ENCODE measurements at regions not wholly inside any gene's neighbourhood (a gene's known extent, or its start where the extent isn't known, plus 50 kb on each side); places are given as distances from the start of the nearest gene placed in this dataset.

GRCh38 chr13:55087085-55087484 is 2053.6 kb upstream of the PRR20A start:
- TF ChIP-seq CSDC2 (CRISPR knock-in tag; IDR thresholded peaks at IDR 0.05) (no peak), GLIS3 (CRISPR knock-in tag; IDR thresholded peaks at IDR 0.05) (no peak), RARB (CRISPR knock-in tag; IDR thresholded peaks at IDR 0.05) (no peak), CSRNP3 (CRISPR knock-in tag; IDR thresholded peaks at IDR 0.05) (no peak), SNAI2 (CRISPR knock-in tag; IDR thresholded peaks at IDR 0.05) (no peak), BACH2 (CRISPR knock-in tag; IDR thresholded peaks at IDR 0.05; ENCODE audit: borderline replicate concordance) (no peak), OSR1 (CRISPR knock-in tag; IDR thresholded peaks at IDR 0.05) (no peak), ZNF70 (CRISPR knock-in tag; IDR thresholded peaks at IDR 0.05) (no peak), ESRRG (CRISPR knock-in tag; IDR thresholded peaks at IDR 0.05) (no peak), ZNF565 (CRISPR knock-in tag; conservative IDR thresholded peaks at IDR 0.05; ENCODE audit: low read depth) (no peak), PPARA (CRISPR knock-in tag; IDR thresholded peaks at IDR 0.05; ENCODE audit: borderline replicate concordance) (no peak), ZNF8 (CRISPR knock-in tag; IDR thresholded peaks at IDR 0.05) (no peak), POU6F1 (CRISPR knock-in tag; IDR thresholded peaks at IDR 0.05; ENCODE audit: borderline replicate concordance, low read depth) (no peak), ISL1 (CRISPR knock-in tag; IDR thresholded peaks at IDR 0.05) (no peak), CREB5 (CRISPR knock-in tag; IDR thresholded peaks at IDR 0.05; ENCODE audit: low read depth) (no peak), ZC3H10 (CRISPR knock-in tag; IDR thresholded peaks at IDR 0.05) (no peak)
- no peak for ATAC-seq

- no peak for ATAC-seq
- no peak for TF ChIP-seq CSRNP3 (CRISPR knock-in tag; IDR thresholded peaks at IDR 0.05)
- no peak for TF ChIP-seq CSDC2 (CRISPR knock-in tag; IDR thresholded peaks at IDR 0.05)
- TF ChIP-seq ARNTL (CRISPR knock-in tag; IDR thresholded peaks at IDR 0.05; ENCODE audit: borderline replicate concordance, low read depth), result no peak
- TF ChIP-seq ISL1 (CRISPR knock-in tag; IDR thresholded peaks at IDR 0.05), result no peak
- no peak for TF ChIP-seq ZNF70 (CRISPR knock-in tag; IDR thresholded peaks at IDR 0.05)
- no peak for TF ChIP-seq POU6F1 (CRISPR knock-in tag; IDR thresholded peaks at IDR 0.05; ENCODE audit: borderline replicate concordance, low read depth)
- no peak for TF ChIP-seq ZFP30 (CRISPR knock-in tag; IDR thresholded peaks at IDR 0.05)
- TF ChIP-seq TCF4 (CRISPR knock-in tag; IDR thresholded peaks at IDR 0.05; ENCODE audit: borderline replicate concordance), result no peak
Measured at GRCh38 chr13:55090612-55091011, 2050.1 kb upstream of the PRR20A start.

GRCh38 chr13:55091172-55091571 is 2049.5 kb upstream of the PRR20A start:
- ATAC-seq, result no peak
- TF ChIP-seq RARB (CRISPR knock-in tag; IDR thresholded peaks at IDR 0.05) (no peak), ZNF565 (CRISPR knock-in tag; conservative IDR thresholded peaks at IDR 0.05; ENCODE audit: low read depth) (no peak), ARNTL (CRISPR knock-in tag; IDR thresholded peaks at IDR 0.05; ENCODE audit: borderline replicate concordance, low read depth) (no peak), GLIS3 (CRISPR knock-in tag; IDR thresholded peaks at IDR 0.05) (no peak), CSDC2 (CRISPR knock-in tag; IDR thresholded peaks at IDR 0.05) (no peak), ZC3H10 (CRISPR knock-in tag; IDR thresholded peaks at IDR 0.05) (no peak), TCF4 (CRISPR knock-in tag; IDR thresholded peaks at IDR 0.05; ENCODE audit: borderline replicate concordance) (no peak), ZNF70 (CRISPR knock-in tag; IDR thresholded peaks at IDR 0.05) (no peak), PPARA (CRISPR knock-in tag; IDR thresholded peaks at IDR 0.05; ENCODE audit: borderline replicate concordance) (no peak), ESRRG (CRISPR knock-in tag; IDR thresholded peaks at IDR 0.05) (no peak), ISL1 (CRISPR knock-in tag; IDR thresholded peaks at IDR 0.05) (no peak), OSR1 (CRISPR knock-in tag; IDR thresholded peaks at IDR 0.05) (no peak), BACH2 (CRISPR knock-in tag; IDR thresholded peaks at IDR 0.05; ENCODE audit: borderline replicate concordance) (no peak), CSRNP3 (CRISPR knock-in tag; IDR thresholded peaks at IDR 0.05) (no peak), PATZ1 (CRISPR knock-in tag; IDR thresholded peaks at IDR 0.05; ENCODE audit: borderline replicate concordance) (no peak), POU6F1 (CRISPR knock-in tag; IDR thresholded peaks at IDR 0.05; ENCODE audit: borderline replicate concordance, low read depth) (no peak)
